Dermis blood vessel endothelial cell (primary cell): ENCODE measurements at regions not wholly inside any gene's neighbourhood (a gene's known extent, or its start where the extent isn't known, plus 50 kb on each side); places are given as distances from the start of the nearest gene placed in this dataset.

ENCODE experiments used
- DNase-seq: peaks from one replicate; pipeline ENCODE4 v3.0.0; 2010

- DNase-seq = no peak
Observed at GRCh38 chr4:108360754-108361445, 192.2 kb upstream of the LEF1 start.

- DNase-seq = no peak
Observed at GRCh38 chr4:108359986-108360681, 191.4 kb upstream of the LEF1 start.

- no peak for DNase-seq
Observed at GRCh38 chr4:108359130-108359985, 190.6 kb upstream of the LEF1 start.

- no peak for DNase-seq
Observed at GRCh38 chr4:108355902-108356535, 187.3 kb upstream of the LEF1 start.

- no peak for DNase-seq
Observed at GRCh38 chr4:108355186-108355901, 186.6 kb upstream of the LEF1 start.

DNA sequence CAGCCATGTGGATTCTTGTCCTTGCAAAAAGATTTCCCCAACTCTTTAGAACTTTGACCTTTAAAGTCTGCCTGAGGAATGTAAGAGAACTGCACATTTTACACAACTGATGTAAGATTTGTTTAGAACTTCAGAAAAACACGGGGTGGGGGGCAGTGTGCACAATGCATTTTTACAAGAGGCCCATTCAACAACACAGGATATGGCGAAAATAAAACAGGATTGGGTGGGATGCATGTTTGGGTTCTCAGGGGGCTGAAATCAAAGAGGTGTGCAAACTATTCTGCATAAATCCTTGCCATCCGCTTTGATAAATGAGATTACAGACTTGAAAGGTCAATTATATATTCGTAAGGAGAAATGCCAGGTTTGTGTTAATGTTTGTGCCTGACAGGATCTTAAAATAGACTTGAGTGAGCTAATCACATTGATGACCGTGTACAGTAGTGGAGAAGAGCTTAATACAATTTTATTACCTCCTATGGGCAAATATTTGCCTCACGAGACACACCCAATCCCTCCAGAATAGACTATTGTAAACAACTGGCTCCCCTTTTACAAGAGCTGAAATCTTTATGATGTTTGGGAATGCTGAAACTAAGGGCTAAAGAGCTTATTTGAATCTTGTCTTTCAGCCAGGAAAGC is 184.1 kb upstream of the LEF1 start:
- DNase-seq = no peak

DNA sequence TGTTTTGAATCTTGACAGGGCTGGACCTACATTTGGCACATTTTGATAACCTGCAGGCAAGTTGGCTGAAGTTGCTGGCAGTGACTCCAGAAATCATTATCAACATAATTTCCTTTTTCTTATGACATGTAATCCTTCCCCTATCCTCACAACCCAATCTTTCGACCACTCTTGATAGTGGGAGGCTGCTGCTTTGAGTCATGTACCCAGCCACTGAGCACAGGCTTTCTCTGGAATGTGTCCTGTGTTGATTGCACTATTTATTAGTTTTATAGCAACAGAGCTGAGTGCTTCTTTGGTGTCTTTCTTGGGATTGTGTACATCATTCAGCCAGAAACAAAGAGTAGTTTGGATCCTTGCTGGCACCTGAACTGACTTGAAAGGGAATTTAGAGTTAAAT is 183.1 kb upstream of the LEF1 start:
- no peak for DNase-seq

GRCh38 chr4:108350332-108350731 is 181.6 kb upstream of the LEF1 start:
- no peak for DNase-seq

DNA sequence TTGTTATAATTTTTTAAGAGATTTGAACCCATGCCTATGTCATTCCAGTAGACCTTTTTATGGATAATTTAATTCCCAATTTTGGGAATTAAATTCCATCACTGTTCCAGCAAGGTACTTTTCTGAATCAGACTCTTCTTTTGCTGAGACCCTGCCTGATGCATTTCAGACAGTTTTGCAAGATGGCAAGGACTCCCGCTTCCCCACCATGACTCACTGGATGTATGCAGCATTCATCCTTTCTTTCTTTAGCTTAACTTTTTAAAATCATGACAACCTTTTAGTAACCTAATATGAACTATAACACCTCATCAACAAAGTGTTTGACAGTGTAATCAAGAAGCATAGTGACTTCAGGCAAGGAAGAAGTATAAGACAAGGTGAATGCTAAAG is 178.1 kb upstream of the LEF1 start:
- no peak for DNase-seq

DNA sequence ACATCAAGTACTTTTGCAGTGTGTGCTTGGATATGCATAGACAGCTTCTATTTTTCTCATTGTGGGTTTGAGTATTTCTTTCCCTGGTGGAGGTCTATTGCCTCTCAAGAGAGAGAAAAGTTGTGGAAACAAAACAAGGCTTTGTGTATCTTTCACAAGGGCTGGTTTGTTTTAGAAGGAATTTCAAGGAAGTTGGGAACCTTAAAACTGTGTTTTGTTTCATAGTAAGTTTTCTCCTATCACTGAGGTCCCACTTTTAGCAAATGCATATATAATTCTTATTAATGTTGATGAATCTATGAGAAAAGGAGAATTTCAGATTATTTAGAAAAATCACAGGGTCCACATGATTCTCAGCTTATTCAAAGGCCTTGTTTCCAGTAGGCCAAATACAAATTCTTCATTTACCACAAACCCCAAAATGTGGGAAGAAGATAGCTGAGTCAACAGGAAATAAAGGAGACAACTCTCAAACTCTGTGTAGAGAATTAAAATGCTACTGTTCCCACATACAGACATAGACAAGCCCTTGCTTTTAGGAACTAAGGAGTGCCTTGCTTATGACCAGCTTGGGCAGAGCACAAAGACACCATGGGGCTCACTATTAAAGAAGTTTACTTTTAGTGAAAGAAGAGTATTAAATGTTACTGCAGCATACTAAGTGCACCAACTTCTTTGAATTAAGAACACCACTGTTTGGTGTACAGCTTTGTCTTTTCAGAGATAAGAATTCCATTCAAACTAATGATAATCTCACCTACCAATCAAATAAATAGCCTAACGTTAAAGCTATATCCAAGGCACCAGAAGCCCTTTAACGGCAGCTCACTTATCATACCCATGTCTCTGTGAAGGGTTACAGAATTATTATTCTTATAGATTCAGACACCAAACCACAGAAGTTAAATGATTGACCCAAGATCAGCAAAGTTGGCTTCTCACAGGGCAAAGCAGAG is 177.4 kb upstream of the LEF1 start:
- DNase-seq = no peak

DNA sequence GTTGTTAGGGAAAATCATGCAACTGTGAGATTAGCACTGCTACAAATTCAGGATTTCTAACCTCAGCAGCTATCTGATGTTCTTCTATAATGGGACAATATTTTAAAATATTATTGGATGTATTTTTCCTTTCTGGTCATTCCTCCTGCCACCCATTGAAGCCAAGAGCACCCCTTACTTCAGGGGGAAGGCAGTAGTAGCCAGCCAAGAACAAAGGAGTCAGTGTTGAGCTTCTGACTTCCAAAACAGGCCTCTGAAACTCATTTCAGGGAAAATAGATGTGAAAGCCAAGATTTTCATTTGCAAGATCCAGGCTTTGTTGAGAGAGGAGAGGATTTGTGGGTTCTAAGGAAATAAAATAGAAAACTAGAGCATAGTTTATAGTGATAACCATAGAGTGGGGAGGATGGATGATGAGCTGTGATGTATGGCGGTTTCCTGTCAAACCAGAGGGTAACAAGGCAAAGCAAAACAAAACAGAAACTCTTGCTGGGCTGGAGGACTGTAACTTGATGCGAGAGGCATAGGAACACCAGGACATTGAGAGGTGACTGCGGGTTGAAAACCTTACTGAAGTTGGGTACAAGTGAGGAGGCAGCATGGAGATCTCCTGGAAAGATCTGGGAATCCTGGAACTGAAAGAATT is 173.7 kb upstream of the LEF1 start:
- DNase-seq = no peak

- DNase-seq = no peak
Observed at GRCh38 chr4:108337923-108338322, 169.2 kb upstream of the LEF1 start.

DNA sequence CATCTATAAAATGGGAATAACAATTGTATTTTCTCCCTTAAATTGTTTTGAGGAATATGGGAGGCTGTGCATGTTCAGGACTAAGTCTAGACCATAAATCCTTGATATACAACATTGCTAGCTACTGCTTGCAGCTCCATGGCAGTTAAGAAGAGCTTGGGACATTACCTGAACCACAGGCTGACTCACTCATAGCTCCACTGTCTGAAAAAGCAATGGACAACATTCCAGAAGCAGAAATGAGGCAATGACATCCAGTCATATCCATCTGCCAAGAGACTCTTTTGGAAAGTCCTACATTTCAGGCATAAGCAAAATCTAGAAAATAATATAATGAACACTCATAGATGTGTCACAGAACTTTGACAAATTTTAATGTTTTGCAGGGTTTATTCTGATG is 167.3 kb upstream of the LEF1 start:
- DNase-seq = no peak

DNA sequence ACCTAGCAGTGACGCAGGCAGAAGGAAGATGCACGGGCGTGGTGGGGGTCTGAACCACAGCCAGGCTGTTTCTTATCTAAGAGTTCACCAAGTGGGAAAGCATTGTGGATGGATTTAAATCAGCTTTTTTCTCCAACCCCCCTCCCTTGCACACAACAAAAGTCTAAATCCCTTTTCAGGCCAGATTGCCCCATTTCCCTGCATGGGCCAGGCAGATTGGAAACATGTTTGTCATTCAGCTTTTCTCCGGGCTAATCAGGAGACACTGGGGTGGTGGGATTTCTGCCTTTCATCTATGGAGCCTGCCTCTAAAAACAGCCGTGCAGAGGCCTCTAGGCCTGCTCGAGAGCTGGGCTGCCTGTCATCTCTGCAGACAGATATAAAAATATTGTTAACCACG is 166.3 kb upstream of the LEF1 start:
- no peak for DNase-seq

- DNase-seq = no peak
Observed at GRCh38 chr4:108334031-108334430, 165.3 kb upstream of the LEF1 start.

DNA sequence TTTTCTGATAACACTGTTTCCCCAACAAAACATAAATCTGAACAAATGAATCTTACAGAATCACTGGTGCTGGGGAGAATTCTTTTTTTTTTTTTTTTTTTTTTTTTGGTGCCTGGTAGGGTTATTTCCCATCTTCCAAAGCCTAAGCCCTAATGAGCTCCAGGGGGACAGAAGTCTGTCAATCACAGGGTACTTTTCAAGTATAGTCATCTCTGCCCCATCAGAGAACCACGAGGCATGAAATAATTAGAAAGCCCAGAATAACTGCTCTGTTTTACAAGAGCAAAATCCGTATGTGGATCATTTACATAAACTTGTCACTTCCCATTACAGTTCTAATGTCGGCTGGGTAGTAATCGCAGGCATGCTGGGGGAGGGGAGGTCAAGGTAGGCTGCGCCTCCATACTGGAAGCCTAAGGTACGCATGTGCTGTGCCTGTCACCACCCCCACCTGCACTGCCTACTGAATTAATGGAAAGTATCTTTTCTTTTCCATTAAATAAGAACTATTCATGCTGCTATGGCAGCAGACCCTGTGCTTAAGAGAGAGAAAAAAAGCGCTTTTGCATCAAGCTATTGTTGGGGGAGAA is 164.7 kb upstream of the LEF1 start:
- DNase-seq = no peak

GRCh38 chr4:108331905-108332632 is 163.3 kb upstream of the LEF1 start:
- no peak for DNase-seq

- DNase-seq = no peak
Observed at GRCh38 chr4:108328383-108328732, 159.6 kb upstream of the LEF1 start.
